A549 (cell line): ENCODE measurements at regions not wholly inside any gene's neighbourhood (a gene's known extent, or its start where the extent isn't known, plus 50 kb on each side); places are given as distances from the start of the nearest gene placed in this dataset.

Source experiments
- BHLHE40 ChIP-seq: IDR thresholded peaks from 2 replicates; pipeline ENCODE4 v1.6.1; 2012; ENCODE audit warnings: low read depth, low read length, inconsistent platforms
- CEBPB ChIP-seq, 2 experiments: fragments of >200 bp in 1 of 2; sonication (Bioruptor Twin) in 1 of 2; formaldehyde crosslinking in 1 of 2; IDR thresholded peaks; 2 replicates each; pipeline ENCODE4 v1.6.1; 2012 to 2016
- CHD4 ChIP-seq: fragments of 200-600 bp; sonication (generic); IDR thresholded peaks from 2 replicates; pipeline ENCODE4 v1.6.1; 2016; ENCODE audit warnings: antibody characterized with exemption, mild to moderate bottlenecking, borderline replicate concordance
- MAZ ChIP-seq: fragments of 150-350 bp; IDR thresholded peaks from 2 replicates; pipeline ENCODE4 v1.6.1; 2014; ENCODE audit warnings: antibody characterized with exemption, low read depth, low read length, borderline replicate concordance
- POLR2A ChIP-seq: IDR thresholded peaks from 2 replicates; pipeline ENCODE4 v1.6.1; 2012; ENCODE audit warnings: mild to moderate bottlenecking, low read length
- RAD21 ChIP-seq, 2 experiments: fragments of >200 bp in 1 of 2; sonication (Bioruptor Twin) in 1 of 2; formaldehyde crosslinking in 1 of 2; IDR thresholded peaks in 1 of 2; conservative IDR thresholded peaks in 1 of 2; 2 replicates in 1 of 2; 3 replicates in 1 of 2; pipeline ENCODE4 v1.6.1; 2012 to 2018; ENCODE audit warnings: inconsistent platforms in 1 of 2
- SMC3 ChIP-seq: fragments of >200 bp; sonication (Bioruptor Twin); formaldehyde crosslinking; IDR thresholded peaks from 3 replicates; pipeline ENCODE4 v1.6.1; 2018; ENCODE audit warnings: inconsistent platforms
- TF ChIP-seq, protein P1 (sequence below): fragments of >200 bp; sonication (Bioruptor Twin); formaldehyde crosslinking; IDR thresholded peaks from 3 replicates; pipeline ENCODE4 v1.5.1; 2016

DNA sequence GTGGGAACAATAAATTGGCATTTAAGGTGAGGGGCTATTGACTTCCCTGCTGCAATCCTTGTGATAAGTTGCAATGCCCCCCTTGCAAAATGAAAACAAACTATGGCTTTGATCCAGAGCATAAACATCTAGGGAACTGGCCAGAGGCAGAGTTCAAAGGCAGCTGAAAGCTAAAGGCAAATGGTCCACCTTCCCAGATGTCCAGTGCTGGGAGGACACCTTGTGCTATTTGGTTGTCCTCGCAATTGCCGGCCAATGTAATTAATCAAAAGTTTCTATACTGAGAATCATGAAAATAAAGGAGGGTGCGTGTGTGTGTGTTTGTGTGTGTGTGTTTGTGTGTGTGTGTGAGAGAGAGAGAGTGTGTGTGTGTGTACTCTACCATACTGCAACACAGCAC lies 337.4 kb downstream of the CBLN4 start:
- TF ChIP-seq POLR2A (no peak), CEBPB (IDR thresholded peaks at IDR 0.05) (no peak), BHLHE40 (no peak), MAZ (no peak), RAD21 (conservative IDR thresholded peaks at IDR 0.05 in 1 of 2, IDR thresholded peaks at IDR 0.05 in 1 of 2) (no peak), SMC3 (no peak), CHD4 (no peak)
- TF ChIP-seq, protein P1, sequence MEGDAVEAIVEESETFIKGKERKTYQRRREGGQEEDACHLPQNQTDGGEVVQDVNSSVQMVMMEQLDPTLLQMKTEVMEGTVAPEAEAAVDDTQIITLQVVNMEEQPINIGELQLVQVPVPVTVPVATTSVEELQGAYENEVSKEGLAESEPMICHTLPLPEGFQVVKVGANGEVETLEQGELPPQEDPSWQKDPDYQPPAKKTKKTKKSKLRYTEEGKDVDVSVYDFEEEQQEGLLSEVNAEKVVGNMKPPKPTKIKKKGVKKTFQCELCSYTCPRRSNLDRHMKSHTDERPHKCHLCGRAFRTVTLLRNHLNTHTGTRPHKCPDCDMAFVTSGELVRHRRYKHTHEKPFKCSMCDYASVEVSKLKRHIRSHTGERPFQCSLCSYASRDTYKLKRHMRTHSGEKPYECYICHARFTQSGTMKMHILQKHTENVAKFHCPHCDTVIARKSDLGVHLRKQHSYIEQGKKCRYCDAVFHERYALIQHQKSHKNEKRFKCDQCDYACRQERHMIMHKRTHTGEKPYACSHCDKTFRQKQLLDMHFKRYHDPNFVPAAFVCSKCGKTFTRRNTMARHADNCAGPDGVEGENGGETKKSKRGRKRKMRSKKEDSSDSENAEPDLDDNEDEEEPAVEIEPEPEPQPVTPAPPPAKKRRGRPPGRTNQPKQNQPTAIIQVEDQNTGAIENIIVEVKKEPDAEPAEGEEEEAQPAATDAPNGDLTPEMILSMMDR: no peak
